Esophagus squamous epithelium (tissue), 5 donors: ENCODE measurements at regions not wholly inside any gene's neighbourhood (a gene's known extent, or its start where the extent isn't known, plus 50 kb on each side); places are given as distances from the start of the nearest gene placed in this dataset.

Source experiments
- DNase-seq: peaks from one replicate; lab custom pipeline; 2025; lab: John Stamatoyannopoulos, UW
- H3K27ac ChIP-seq, 4 donors: fragments of 200-600 bp; sonication (generic); one replicate each; pipeline ENCODE4 v1.5.1; 2016 to 2019; ENCODE audit warnings: mild to moderate bottlenecking in 1 of 4
- H3K27me3 ChIP-seq, 4 donors: fragments of 200-600 bp; sonication (generic); 1 replicate in 3 of 4; 2 replicates in 1 of 4; pipeline versions ENCODE4 v1.5.1 to v1.6.0; 2017 to 2021; ENCODE audit warnings: antibody characterized with exemption in 1 of 4
- H3K36me3 ChIP-seq, 3 donors: fragments of 200-600 bp; sonication (generic); one replicate each; pipeline ENCODE4 v1.5.1; 2016 to 2019
- H3K4me1 ChIP-seq, 3 donors: fragments of 200-600 bp; sonication (generic); one replicate each; pipeline ENCODE4 v1.5.1; 2017 to 2019
- H3K4me3 ChIP-seq, 4 donors: fragments of 200-600 bp; sonication (generic); 1 replicate in 3 of 4; 2 replicates in 1 of 4; pipeline ENCODE4 v1.5.1; 2016 to 2019; ENCODE audit warnings: mild to moderate bottlenecking in 2 of 4, moderate library complexity in 1 of 4
- H3K9me3 ChIP-seq, 3 donors: fragments of 200-600 bp; sonication (generic); one replicate each; pipeline ENCODE4 v1.5.1; 2016 to 2019
- CTCF ChIP-seq, 6 experiments: fragments of 450-650 bp in 4 of 6; fragments of 200-600 bp in 2 of 6; sonication (generic) in 2 of 6; IDR thresholded peaks; one replicate each; pipeline ENCODE4 v1.5.1; 2016 to 2019; ENCODE audit warnings: antibody characterized with exemption in 6 of 6, mild to moderate bottlenecking in 4 of 6, moderate library complexity in 4 of 6
- POLR2A ChIP-seq, 4 donors: fragments of 450-650 bp; IDR thresholded peaks; one replicate each; pipeline ENCODE4 v1.6.1; 2017; ENCODE audit warnings: antibody characterized with exemption in 4 of 4, mild to moderate bottlenecking in 4 of 4, moderate library complexity in 3 of 4
- WGBS, 2 donors: methylation state at CpG; one replicate each; pipeline ENCODE4 v1.1.5; 2018; 5-methylcytosine and 5-hydroxymethylcytosine counted together
- intact Hi-C: fragments of 100-400 bp; cut with DNase I; formaldehyde crosslinking; loops from one replicate; pipeline ENCODE4 v1.15.0; 2022
- donor health status: DM: yes; HTN: yes; CAD: no.

DNA sequence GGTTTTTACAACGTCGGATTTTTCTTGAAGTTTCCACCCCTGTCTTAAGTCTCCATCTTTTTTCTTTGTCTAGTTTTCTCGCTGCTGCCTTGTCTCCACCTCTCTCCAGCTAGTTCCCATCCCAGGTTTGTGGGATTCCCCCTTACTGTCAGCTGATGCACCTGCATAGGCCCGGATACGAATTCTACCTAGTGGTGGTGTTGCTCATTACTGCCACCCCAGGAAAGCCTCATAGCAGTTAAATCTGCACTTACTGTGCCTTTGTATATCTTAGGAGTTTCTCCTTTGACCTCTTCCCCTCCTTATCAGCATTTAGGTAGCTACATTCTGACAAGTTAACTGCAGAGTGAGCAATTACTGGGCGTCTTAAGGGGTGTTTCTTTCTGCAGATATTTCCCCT, 1693.1 kb upstream of the TENM3 start:
- H3K4me3 ChIP-seq: no peak overlapping the region

DNA sequence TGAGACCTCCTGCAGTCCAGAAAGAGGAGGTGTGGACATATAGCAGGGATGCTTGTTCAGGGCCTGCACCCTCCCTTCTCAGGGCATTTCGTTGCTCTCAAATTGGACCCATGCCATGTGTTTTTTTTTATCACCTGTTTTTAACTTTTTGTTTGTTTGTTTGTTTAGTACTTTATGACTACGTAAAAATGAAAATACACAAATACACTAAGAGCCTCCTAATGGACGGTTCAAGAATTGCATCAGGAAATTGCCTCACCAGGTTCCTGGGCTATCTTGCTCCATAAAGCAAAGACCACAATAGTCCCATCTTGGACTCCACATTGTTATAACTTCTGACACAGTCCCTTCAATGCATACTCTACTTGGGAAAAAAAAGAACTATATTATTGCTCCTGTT, 1685.9 kb upstream of the TENM3 start:
- intact Hi-C loops: no loop called here
- DNase-seq: no peak
- H3K4me1 ChIP-seq: no peaks in the 10 kb centered on the region
- H3K27me3 ChIP-seq: no peaks in the 10 kb centered on the region
- WGBS, 2 donors: 72 to 73% methylated on average over 3 of the region's 3 CpGs
- H3K9me3 ChIP-seq: no peaks in the 10 kb centered on the region
- no peak for TF ChIP-seq POLR2A (IDR thresholded peaks at IDR 0.05)
- TF ChIP-seq CTCF (IDR thresholded peaks at IDR 0.05): no peak
- H3K36me3 ChIP-seq: no peaks in the 10 kb centered on the region
- H3K4me3 ChIP-seq: no peak overlapping the region
- no peak overlapping the region for H3K27ac ChIP-seq

More for the DNA sequence above, 1693.1 kb upstream of the TENM3 start:
- WGBS, 2 donors: 27 to 73% methylated on average over 6 of the region's 6 CpGs
- Histone ChIP-seq H3K27me3 (no peaks in the 10 kb centered on the region), H3K36me3 (no peaks in the 10 kb centered on the region), H3K27ac (no peak overlapping the region), H3K9me3 (no peaks in the 10 kb centered on the region), H3K4me1 (no peaks in the 10 kb centered on the region)
- intact Hi-C loops: no loop called here
- TF ChIP-seq CTCF (IDR thresholded peaks at IDR 0.05): no peak
- TF ChIP-seq POLR2A (IDR thresholded peaks at IDR 0.05): no peak
- DNase-seq: no peak

GRCh38 chr4:180557950-180558349, 1685.3 kb upstream of the TENM3 start:
- Histone ChIP-seq H3K4me1 (no peaks in the 10 kb centered on the region), H3K27ac (no peak overlapping the region), H3K27me3 (no peaks in the 10 kb centered on the region), H3K9me3 (no peaks in the 10 kb centered on the region), H3K4me3 (no peak overlapping the region), H3K36me3 (no peaks in the 10 kb centered on the region)
- 58 to 62% methylated on average over 4 of the region's 4 CpGs for WGBS, 2 donors
- intact Hi-C loops: no loop called here
- no peak for DNase-seq
- TF ChIP-seq POLR2A (IDR thresholded peaks at IDR 0.05) (no peak), CTCF (IDR thresholded peaks at IDR 0.05) (no peak)

DNA sequence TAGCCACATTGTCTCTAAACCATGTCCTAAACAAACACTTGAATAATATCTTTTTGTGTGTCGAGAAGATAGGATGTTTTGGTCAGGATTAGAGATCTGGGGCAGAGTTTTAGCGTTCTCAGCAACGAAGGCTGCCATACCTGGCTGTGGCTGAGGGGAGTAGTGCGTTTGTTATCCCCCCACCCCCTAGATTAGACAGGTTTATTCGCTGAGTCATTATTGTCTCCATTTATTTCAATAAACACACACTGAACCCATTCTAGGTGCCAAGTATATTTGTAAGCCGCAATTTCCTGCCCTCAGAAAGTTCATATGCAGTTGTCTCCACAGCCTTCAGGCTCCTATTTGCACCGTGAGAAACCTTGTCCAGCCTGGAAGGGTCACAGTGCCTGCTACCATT, 1684.8 kb upstream of the TENM3 start:
- intact Hi-C loops: no loop called here
- Histone ChIP-seq H3K27ac (no peak overlapping the region), H3K27me3 (no peaks in the 10 kb centered on the region), H3K9me3 (no peaks in the 10 kb centered on the region), H3K4me3 (no peak overlapping the region), H3K36me3 (no peaks in the 10 kb centered on the region), H3K4me1 (no peaks in the 10 kb centered on the region)
- no peak for DNase-seq
- TF ChIP-seq CTCF (IDR thresholded peaks at IDR 0.05) (no peak), POLR2A (IDR thresholded peaks at IDR 0.05) (no peak)
- 56 to 58% methylated on average over 7 of the region's 7 CpGs for WGBS, 2 donors

DNA sequence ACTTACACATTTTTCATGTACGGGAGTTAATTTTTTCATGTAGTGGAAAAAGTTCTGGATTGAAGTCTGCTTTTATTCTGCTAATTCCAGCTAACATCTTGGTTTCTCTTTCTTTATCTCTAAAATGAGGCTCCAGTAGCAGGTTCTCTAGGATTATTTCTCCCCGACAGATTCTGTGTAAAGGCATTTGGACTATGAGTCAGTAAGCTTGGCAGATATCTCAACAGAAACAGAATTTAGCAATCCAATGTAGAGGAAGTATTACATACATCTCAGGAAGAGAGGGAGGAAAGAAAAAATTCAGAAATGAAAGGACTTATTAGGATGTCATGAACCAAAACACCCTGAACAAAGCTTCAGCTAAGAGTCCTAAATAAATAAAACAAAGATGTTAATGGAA, 1682.3 kb upstream of the TENM3 start:
- TF ChIP-seq POLR2A (IDR thresholded peaks at IDR 0.05) (no peak), CTCF (IDR thresholded peaks at IDR 0.05) (no peak)
- no peaks in the 10 kb centered on the region for H3K4me1 ChIP-seq
- H3K4me3 ChIP-seq: no peak overlapping the region
- DNase-seq: no peak
- no peak overlapping the region for H3K27ac ChIP-seq
- intact Hi-C loops: no loop called here
- no peaks in the 10 kb centered on the region for H3K36me3 ChIP-seq
- H3K9me3 ChIP-seq: no peaks in the 10 kb centered on the region
- 31 to 41% methylated on average over 2 of the region's 2 CpGs for WGBS, 2 donors
- no peaks in the 10 kb centered on the region for H3K27me3 ChIP-seq
